Mesendoderm (in vitro differentiated cells): ENCODE measurements at regions not wholly inside any gene's neighbourhood (a gene's known extent, or its start where the extent isn't known, plus 50 kb on each side); places are given as distances from the start of the nearest gene placed in this dataset.

Source experiments
- DNase-seq: peaks from one replicate; pipeline ENCODE4 v3.0.0; 2013
- H2AK5ac ChIP-seq: 2 replicates; pipeline ENCODE4 v1.6.1; 2013; ENCODE audit warnings: low read length, inconsistent platforms
- H2BK120ac ChIP-seq: 2 replicates; pipeline ENCODE4 v1.6.1; 2013; ENCODE audit warnings: low read depth, mild to moderate bottlenecking, low read length, moderate library complexity, mixed read lengths
- H2BK15ac ChIP-seq: replicated peaks from 2 replicates; pipeline ENCODE4 v1.6.1; 2013; ENCODE audit warnings: low read depth, mild to moderate bottlenecking, moderate library complexity
- H2BK5ac ChIP-seq: 2 replicates; pipeline ENCODE4 v1.6.1; 2013; ENCODE audit warnings: low read length, inconsistent platforms
- H3K18ac ChIP-seq: 2 replicates; pipeline ENCODE4 v1.6.1; 2013; ENCODE audit warnings: mild to moderate bottlenecking, low read length, mixed read lengths
- H3K23ac ChIP-seq: one replicate; pipeline ENCODE4 v1.6.1; 2013; ENCODE audit warnings: low read length
- H3K27ac ChIP-seq: 2 replicates; pipeline ENCODE4 v1.5.1; 2013; ENCODE audit warnings: low read depth, mild to moderate bottlenecking, inconsistent platforms, low read length, moderate library complexity
- H3K27me3 ChIP-seq: 2 replicates; pipeline ENCODE4 v1.6.1; 2013; ENCODE audit warnings: low read length, control low read depth, mild to moderate bottlenecking, inconsistent platforms; ENCODE audit not compliant: insufficient read depth, poor library complexity
- H3K36me3 ChIP-seq: 2 replicates; pipeline ENCODE4 v1.6.1; 2013; ENCODE audit warnings: low read length, inconsistent platforms; ENCODE audit not compliant: control insufficient read depth, insufficient read depth
- H3K4ac ChIP-seq: one replicate; pipeline ENCODE4 v1.6.1; 2013; ENCODE audit warnings: low read depth, mild to moderate bottlenecking, low read length, moderate library complexity
- H3K4me1 ChIP-seq: 2 replicates; pipeline ENCODE4 v1.6.1; 2013; ENCODE audit warnings: low read depth, low read length, inconsistent platforms; ENCODE audit not compliant: control insufficient read depth
- H3K4me2 ChIP-seq: 2 replicates; pipeline ENCODE4 v1.6.1; 2013; ENCODE audit warnings: low read length
- H3K4me3 ChIP-seq: 2 replicates; pipeline ENCODE4 v1.5.1; 2013; ENCODE audit warnings: mild to moderate bottlenecking, low read length
- H3K56ac ChIP-seq: one replicate; pipeline ENCODE4 v1.6.1; 2013; ENCODE audit warnings: low read length
- H3K79me1 ChIP-seq: 2 replicates; pipeline ENCODE4 v1.6.1; 2013; ENCODE audit warnings: low read length, inconsistent platforms
- H3K79me2 ChIP-seq: 2 replicates; pipeline ENCODE4 v1.6.1; 2013; ENCODE audit warnings: mild to moderate bottlenecking, low read length; ENCODE audit not compliant: control insufficient read depth, insufficient read depth
- H3K9ac ChIP-seq: 2 replicates; pipeline ENCODE4 v1.6.1; 2013; ENCODE audit warnings: low read length, inconsistent platforms
- H4K5ac ChIP-seq: one replicate; pipeline ENCODE4 v1.6.1; 2013; ENCODE audit warnings: low read length
- H4K8ac ChIP-seq: one replicate; pipeline ENCODE4 v1.6.1; 2013; ENCODE audit warnings: low read depth, mild to moderate bottlenecking, control low read depth, low read length, moderate library complexity
- WGBS: extraction: QIAGEN DNeasy Blood & Tissue Kit; methylation state at CpG from one replicate; pipeline ENCODE4 v1.1.7; 2013; ENCODE audit warnings: low lambda C conversion rate, missing lambda C conversion rate; ENCODE audit not compliant: insufficient coverage; ENCODE audit errors: extremely low coverage; 5-methylcytosine and 5-hydroxymethylcytosine counted together

GRCh38 chr7:63008366-63008765 is 990.3 kb upstream of the ZNF722 start:
- no peak overlapping the region for H3K23ac ChIP-seq
- H3K36me3 ChIP-seq: no peaks in the 10 kb centered on the region
- no peak overlapping the region for H3K9ac ChIP-seq
- H3K4ac ChIP-seq: no peak overlapping the region
- H3K4me1 ChIP-seq: no peaks in the 10 kb centered on the region
- WGBS: no CpG with 5 or more reads among the region's 2 CpGs
- no peaks in the 10 kb centered on the region for H3K79me1 ChIP-seq
- no peak overlapping the region for H3K27ac ChIP-seq
- H3K18ac ChIP-seq: no peak overlapping the region
- H2BK120ac ChIP-seq: no peak overlapping the region
- no peak overlapping the region for H3K4me3 ChIP-seq
- H2BK15ac ChIP-seq: no peak overlapping the region
- H2BK5ac ChIP-seq: no peak overlapping the region
- H3K4me2 ChIP-seq: no peak overlapping the region
- H3K79me2 ChIP-seq: no peaks in the 10 kb centered on the region
- no peak overlapping the region for H3K56ac ChIP-seq
- no peak overlapping the region for H4K5ac ChIP-seq
- H4K8ac ChIP-seq: no peak overlapping the region
- no peak for DNase-seq
- H2AK5ac ChIP-seq: no peak overlapping the region
- no peaks in the 10 kb centered on the region for H3K27me3 ChIP-seq

- Histone ChIP-seq H2BK120ac (no peak overlapping the region), H3K4me3 (no peak overlapping the region), H3K4ac (no peak overlapping the region), H2BK15ac (no peak overlapping the region), H3K56ac (no peak overlapping the region), H3K18ac (no peak overlapping the region), H4K5ac (no peak overlapping the region), H3K36me3 (no peaks in the 10 kb centered on the region), H2AK5ac (no peak overlapping the region), H3K79me1 (no peaks in the 10 kb centered on the region), H2BK5ac (no peak overlapping the region), H3K27ac (no peak overlapping the region), H3K9ac (no peak overlapping the region), H3K27me3 (no peaks in the 10 kb centered on the region), H4K8ac (no peak overlapping the region), H3K4me2 (no peak overlapping the region), H3K79me2 (no peaks in the 10 kb centered on the region), H3K23ac (no peak overlapping the region), H3K4me1 (no peaks in the 10 kb centered on the region)
- no CpG with 5 or more reads among the region's 7 CpGs for WGBS
- DNase-seq: no peak
Observed at GRCh38 chr7:63009771-63010170, 988.9 kb upstream of the ZNF722 start.

- Histone ChIP-seq H2BK5ac (no peak overlapping the region), H3K18ac (no peak overlapping the region)
Observed at GRCh38 chr7:63012633-63013183, 985.9 kb upstream of the ZNF722 start.

GRCh38 chr7:63014792-63015191 is 983.9 kb upstream of the ZNF722 start:
- no peaks in the 10 kb centered on the region for H3K79me1 ChIP-seq
- no peaks in the 10 kb centered on the region for H3K36me3 ChIP-seq
- H3K18ac ChIP-seq: no peak overlapping the region
- WGBS: no CpG with 5 or more reads among the region's 8 CpGs
- H2AK5ac ChIP-seq: no peak overlapping the region
- no peaks in the 10 kb centered on the region for H3K79me2 ChIP-seq
- H3K23ac ChIP-seq: no peak overlapping the region
- no peak overlapping the region for H3K4me2 ChIP-seq
- H3K9ac ChIP-seq: no peak overlapping the region
- H3K56ac ChIP-seq: no peak overlapping the region
- no peak overlapping the region for H3K27ac ChIP-seq
- no peaks in the 10 kb centered on the region for H3K4me1 ChIP-seq
- H2BK5ac ChIP-seq: no peak overlapping the region
- H2BK15ac ChIP-seq: no peak overlapping the region
- H4K5ac ChIP-seq: no peak overlapping the region
- H4K8ac ChIP-seq: no peak overlapping the region
- no peak for DNase-seq
- no peak overlapping the region for H3K4me3 ChIP-seq
- H3K4ac ChIP-seq: no peak overlapping the region
- H3K27me3 ChIP-seq: no peaks in the 10 kb centered on the region
- H2BK120ac ChIP-seq: no peak overlapping the region

More at GRCh38 chr7:63012633-63013183, 985.9 kb upstream of the ZNF722 start:
- no peak overlapping the region for H4K8ac ChIP-seq
- no peaks in the 10 kb centered on the region for H3K36me3 ChIP-seq
- no peaks in the 10 kb centered on the region for H3K79me2 ChIP-seq
- H3K9ac ChIP-seq: no peak overlapping the region
- H3K23ac ChIP-seq: no peak overlapping the region
- DNase-seq: no peak
- H3K79me1 ChIP-seq: no peaks in the 10 kb centered on the region
- no peaks in the 10 kb centered on the region for H3K27me3 ChIP-seq
- no peak overlapping the region for H2BK120ac ChIP-seq
- H3K56ac ChIP-seq: no peak overlapping the region
- H3K4me2 ChIP-seq: no peak overlapping the region
- no peak overlapping the region for H4K5ac ChIP-seq
- no peak overlapping the region for H3K4ac ChIP-seq
- H3K4me1 ChIP-seq: no peaks in the 10 kb centered on the region
- peak overlapping the region; percentile 22 for H3K4me3 ChIP-seq
- no CpG with 5 or more reads among the region's 6 CpGs for WGBS
- H3K27ac ChIP-seq: no peak overlapping the region
- H2BK15ac ChIP-seq: no peak overlapping the region
- no peak overlapping the region for H2AK5ac ChIP-seq

GRCh38 chr7:63023182-63023787 is 975.4 kb upstream of the ZNF722 start:
- Histone ChIP-seq H3K4me3 (no peak overlapping the region), H2BK120ac (no peak overlapping the region), H3K23ac (no peak overlapping the region), H3K79me2 (no peaks in the 10 kb centered on the region), H3K27ac (no peak overlapping the region), H3K56ac (no peak overlapping the region), H3K79me1 (no peaks in the 10 kb centered on the region), H3K4me2 (no peak overlapping the region), H3K36me3 (no peaks in the 10 kb centered on the region), H3K18ac (no peak overlapping the region), H3K27me3 (no peaks in the 10 kb centered on the region), H4K8ac (no peak overlapping the region), H2BK15ac (no peak overlapping the region), H2AK5ac (no peak overlapping the region), H3K4ac (no peak overlapping the region), H3K4me1 (no peaks in the 10 kb centered on the region), H2BK5ac (no peak overlapping the region), H4K5ac (no peak overlapping the region), H3K9ac (no peak overlapping the region)
- no CpG with 5 or more reads among the region's 7 CpGs for WGBS
- DNase-seq: no peak

- Histone ChIP-seq H3K27ac (no peak overlapping the region), H3K23ac (no peak overlapping the region), H3K18ac (no peak overlapping the region), H2BK15ac (no peak overlapping the region), H2BK120ac (no peak overlapping the region), H3K9ac (no peak overlapping the region), H3K4me2 (no peak overlapping the region), H4K5ac (no peak overlapping the region), H3K27me3 (no peaks in the 10 kb centered on the region), H3K36me3 (no peaks in the 10 kb centered on the region), H3K4ac (no peak overlapping the region), H4K8ac (no peak overlapping the region), H2AK5ac (no peak overlapping the region), H3K4me3 (no peak overlapping the region), H3K4me1 (no peaks in the 10 kb centered on the region), H3K56ac (no peak overlapping the region), H3K79me1 (no peaks in the 10 kb centered on the region), H3K79me2 (no peaks in the 10 kb centered on the region), H2BK5ac (no peak overlapping the region)
- WGBS: no CpG with 5 or more reads among the region's 5 CpGs
- no peak for DNase-seq
Observed at GRCh38 chr7:63024446-63024845, 974.2 kb upstream of the ZNF722 start.
